GM06990 (cell line): ENCODE measurements at regions not wholly inside any gene's neighbourhood (a gene's known extent, or its start where the extent isn't known, plus 50 kb on each side); places are given as distances from the start of the nearest gene placed in this dataset.

Source experiments
- DNase-seq: peaks from one replicate; pipeline ENCODE4 v3.0.0-alpha.2; 2011; ENCODE audit not compliant: insufficient read length; ENCODE audit errors: extremely low read depth
- H3K27me3 ChIP-seq: replicated peaks from 2 replicates; pipeline ENCODE4 v1.6.0; 2011; ENCODE audit warnings: low read length; ENCODE audit not compliant: control insufficient read depth, insufficient read depth
- H3K36me3 ChIP-seq: 2 replicates; pipeline ENCODE4 v1.5.1; 2011; ENCODE audit warnings: low read length; ENCODE audit not compliant: control insufficient read depth, insufficient read depth
- H3K4me3 ChIP-seq: replicated peaks from 2 replicates; pipeline ENCODE4 v1.5.1; 2011; ENCODE audit warnings: low read depth, mild to moderate bottlenecking, control low read depth, low read length
- TF ChIP-seq, protein P1 (sequence below): IDR thresholded peaks from 2 replicates; pipeline ENCODE4 v1.5.1; 2011; ENCODE audit warnings: low read length, control low read depth, mild to moderate bottlenecking, inconsistent platforms; ENCODE audit not compliant: insufficient read depth, poor library complexity, severe bottlenecking

DNA sequence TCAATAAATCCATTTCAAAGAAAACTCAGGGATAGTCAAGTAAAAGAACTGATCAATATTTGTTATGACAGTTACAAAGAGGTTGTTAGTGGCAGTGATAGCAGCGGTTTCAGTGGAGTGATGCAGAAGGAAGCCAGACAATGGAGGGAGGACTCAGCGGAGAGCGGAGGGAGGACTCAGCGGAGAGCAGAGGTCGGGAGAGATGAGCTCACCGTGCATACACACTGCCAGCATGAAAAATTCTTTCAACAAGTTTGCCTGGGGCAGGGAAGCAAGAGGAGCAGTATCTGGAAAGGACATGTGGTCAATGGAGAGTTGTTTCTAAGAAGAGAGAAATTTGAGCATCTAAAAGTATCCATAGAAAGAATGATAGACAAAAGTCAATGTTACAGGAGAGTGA is 60.9 kb upstream of the BCL11A start:
- TF ChIP-seq, protein P1, sequence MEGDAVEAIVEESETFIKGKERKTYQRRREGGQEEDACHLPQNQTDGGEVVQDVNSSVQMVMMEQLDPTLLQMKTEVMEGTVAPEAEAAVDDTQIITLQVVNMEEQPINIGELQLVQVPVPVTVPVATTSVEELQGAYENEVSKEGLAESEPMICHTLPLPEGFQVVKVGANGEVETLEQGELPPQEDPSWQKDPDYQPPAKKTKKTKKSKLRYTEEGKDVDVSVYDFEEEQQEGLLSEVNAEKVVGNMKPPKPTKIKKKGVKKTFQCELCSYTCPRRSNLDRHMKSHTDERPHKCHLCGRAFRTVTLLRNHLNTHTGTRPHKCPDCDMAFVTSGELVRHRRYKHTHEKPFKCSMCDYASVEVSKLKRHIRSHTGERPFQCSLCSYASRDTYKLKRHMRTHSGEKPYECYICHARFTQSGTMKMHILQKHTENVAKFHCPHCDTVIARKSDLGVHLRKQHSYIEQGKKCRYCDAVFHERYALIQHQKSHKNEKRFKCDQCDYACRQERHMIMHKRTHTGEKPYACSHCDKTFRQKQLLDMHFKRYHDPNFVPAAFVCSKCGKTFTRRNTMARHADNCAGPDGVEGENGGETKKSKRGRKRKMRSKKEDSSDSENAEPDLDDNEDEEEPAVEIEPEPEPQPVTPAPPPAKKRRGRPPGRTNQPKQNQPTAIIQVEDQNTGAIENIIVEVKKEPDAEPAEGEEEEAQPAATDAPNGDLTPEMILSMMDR, result no peak
- no peaks in the 10 kb centered on the region for H3K36me3 ChIP-seq
- no peak for DNase-seq
- H3K27me3 ChIP-seq, result peaks cover 1% of the 10 kb centered on the region; the same call in 1 of the 2 replicates
- no peak overlapping the region for H3K4me3 ChIP-seq

- Histone ChIP-seq H3K27me3 (no peaks in the 10 kb centered on the region; the same call in 1 of the 2 replicates), H3K36me3 (no peaks in the 10 kb centered on the region), H3K4me3 (no peak overlapping the region)
- DNase-seq, result no peak
- TF ChIP-seq, protein P1, result no peak
Observed at GRCh38 chr2:60621688-60622429, 68.4 kb upstream of the BCL11A start.

- Histone ChIP-seq H3K4me3 (no peak overlapping the region), H3K27me3 (no peaks in the 10 kb centered on the region; the same call in 1 of the 2 replicates), H3K36me3 (no peaks in the 10 kb centered on the region)
- TF ChIP-seq, protein P1, result no peak
- DNase-seq, result no peak
Observed at GRCh38 chr2:60623040-60623439, 69.6 kb upstream of the BCL11A start.

- DNase-seq, result no peak
- TF ChIP-seq, protein P1, result no peak
- peaks cover 2% of the 10 kb centered on the region for H3K27me3 ChIP-seq
- no peak overlapping the region for H3K4me3 ChIP-seq
- H3K36me3 ChIP-seq, result no peaks in the 10 kb centered on the region
Observed at GRCh38 chr2:60627412-60627811, 74.0 kb upstream of the BCL11A start.

- peaks cover 2% of the 10 kb centered on the region for H3K27me3 ChIP-seq
- no peak overlapping the region for H3K4me3 ChIP-seq
- H3K36me3 ChIP-seq, result no peaks in the 10 kb centered on the region
- DNase-seq, result no peak
- TF ChIP-seq, protein P1, result no peak
Observed at GRCh38 chr2:60628026-60628425, 74.6 kb upstream of the BCL11A start.
